ENCODE measurements at regions not wholly inside any gene's neighbourhood (a gene's known extent, or its start where the extent isn't known, plus 50 kb on each side); places are given as distances from the start of the nearest gene placed in this dataset.

GRCh38 chr2:3972377-3972776 lies 269.0 kb downstream of the DCDC2C start:
- TF ChIP-seq, protein P1, sequence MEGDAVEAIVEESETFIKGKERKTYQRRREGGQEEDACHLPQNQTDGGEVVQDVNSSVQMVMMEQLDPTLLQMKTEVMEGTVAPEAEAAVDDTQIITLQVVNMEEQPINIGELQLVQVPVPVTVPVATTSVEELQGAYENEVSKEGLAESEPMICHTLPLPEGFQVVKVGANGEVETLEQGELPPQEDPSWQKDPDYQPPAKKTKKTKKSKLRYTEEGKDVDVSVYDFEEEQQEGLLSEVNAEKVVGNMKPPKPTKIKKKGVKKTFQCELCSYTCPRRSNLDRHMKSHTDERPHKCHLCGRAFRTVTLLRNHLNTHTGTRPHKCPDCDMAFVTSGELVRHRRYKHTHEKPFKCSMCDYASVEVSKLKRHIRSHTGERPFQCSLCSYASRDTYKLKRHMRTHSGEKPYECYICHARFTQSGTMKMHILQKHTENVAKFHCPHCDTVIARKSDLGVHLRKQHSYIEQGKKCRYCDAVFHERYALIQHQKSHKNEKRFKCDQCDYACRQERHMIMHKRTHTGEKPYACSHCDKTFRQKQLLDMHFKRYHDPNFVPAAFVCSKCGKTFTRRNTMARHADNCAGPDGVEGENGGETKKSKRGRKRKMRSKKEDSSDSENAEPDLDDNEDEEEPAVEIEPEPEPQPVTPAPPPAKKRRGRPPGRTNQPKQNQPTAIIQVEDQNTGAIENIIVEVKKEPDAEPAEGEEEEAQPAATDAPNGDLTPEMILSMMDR (IDR thresholded peaks at IDR 0.05), result no peak
- TF ChIP-seq EZH2 (IDR thresholded peaks at IDR 0.05), result no peak

All from neural progenitor cell (in vitro differentiated cells).